HFFc6 (cell line): ENCODE measurements at regions not wholly inside any gene's neighbourhood (a gene's known extent, or its start where the extent isn't known, plus 50 kb on each side); places are given as distances from the start of the nearest gene placed in this dataset.

Source experiments
- DNase-seq: peaks from one replicate; pipeline ENCODE4 v3.0.0-alpha.2; 2018
- H3K27ac Mint-ChIP-seq: 2 replicates; pipeline ENCODE4 v1.8.0; 2020; ENCODE audit warnings: mild to moderate bottlenecking, mixed read lengths
- H3K27me3 Mint-ChIP-seq: 2 replicates; pipeline ENCODE4 v1.8.0; 2021; ENCODE audit warnings: mild to moderate bottlenecking, moderate library complexity, mixed read lengths; ENCODE audit not compliant: insufficient read depth
- H3K36me3 Mint-ChIP-seq: 2 replicates; pipeline ENCODE4 v1.8.0; 2021; ENCODE audit warnings: low read depth, mixed read lengths
- H3K4me1 Mint-ChIP-seq: 2 replicates; pipeline ENCODE4 v1.8.0; 2020; ENCODE audit warnings: low read depth, mixed read lengths
- H3K4me3 Mint-ChIP-seq: 2 replicates; pipeline ENCODE4 v1.8.0; 2020; ENCODE audit warnings: mild to moderate bottlenecking, moderate library complexity, mixed read lengths
- H3K9me3 Mint-ChIP-seq: 2 replicates; pipeline ENCODE4 v1.8.0; 2020; ENCODE audit warnings: mild to moderate bottlenecking, mixed read lengths
- TF ChIP-seq, protein P1 (sequence below): fragments of 200-600 bp; sonication (generic); IDR thresholded peaks from 2 replicates; pipeline ENCODE4 v1.5.0; 2021; ENCODE audit warnings: antibody characterized with exemption, mild to moderate bottlenecking

DNA sequence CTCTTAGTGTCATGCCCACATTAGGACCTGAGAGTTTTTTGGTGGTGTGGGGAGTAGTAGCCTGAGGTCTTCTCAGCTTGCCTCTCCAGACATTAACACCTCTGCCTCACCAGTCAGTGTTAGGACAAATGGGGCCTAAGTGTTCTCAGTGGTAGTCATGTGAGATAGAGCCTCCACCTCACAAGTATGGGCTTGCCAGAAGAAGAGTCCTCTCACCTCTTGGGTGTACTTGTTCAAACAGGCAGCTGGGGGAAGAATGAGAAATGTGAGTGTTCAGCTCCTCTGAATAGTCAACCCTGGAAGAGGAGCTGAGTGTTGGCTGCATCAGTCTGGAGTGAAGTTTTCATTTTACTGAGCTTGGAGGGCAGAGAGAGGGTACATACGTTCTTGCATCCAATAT, 464.6 kb downstream of the POM121L12 start:
- DNase-seq: no peak
- Mint-ChIP-seq H3K4me1 (no peaks in the 10 kb centered on the region), H3K4me3 (no peak overlapping the region), H3K9me3 (peaks cover 11% of the 10 kb centered on the region; the same call in 1 of the 2 replicates), H3K36me3 (no peaks in the 10 kb centered on the region), H3K27me3 (no peaks in the 10 kb centered on the region), H3K27ac (no peak overlapping the region)
- TF ChIP-seq, protein P1, sequence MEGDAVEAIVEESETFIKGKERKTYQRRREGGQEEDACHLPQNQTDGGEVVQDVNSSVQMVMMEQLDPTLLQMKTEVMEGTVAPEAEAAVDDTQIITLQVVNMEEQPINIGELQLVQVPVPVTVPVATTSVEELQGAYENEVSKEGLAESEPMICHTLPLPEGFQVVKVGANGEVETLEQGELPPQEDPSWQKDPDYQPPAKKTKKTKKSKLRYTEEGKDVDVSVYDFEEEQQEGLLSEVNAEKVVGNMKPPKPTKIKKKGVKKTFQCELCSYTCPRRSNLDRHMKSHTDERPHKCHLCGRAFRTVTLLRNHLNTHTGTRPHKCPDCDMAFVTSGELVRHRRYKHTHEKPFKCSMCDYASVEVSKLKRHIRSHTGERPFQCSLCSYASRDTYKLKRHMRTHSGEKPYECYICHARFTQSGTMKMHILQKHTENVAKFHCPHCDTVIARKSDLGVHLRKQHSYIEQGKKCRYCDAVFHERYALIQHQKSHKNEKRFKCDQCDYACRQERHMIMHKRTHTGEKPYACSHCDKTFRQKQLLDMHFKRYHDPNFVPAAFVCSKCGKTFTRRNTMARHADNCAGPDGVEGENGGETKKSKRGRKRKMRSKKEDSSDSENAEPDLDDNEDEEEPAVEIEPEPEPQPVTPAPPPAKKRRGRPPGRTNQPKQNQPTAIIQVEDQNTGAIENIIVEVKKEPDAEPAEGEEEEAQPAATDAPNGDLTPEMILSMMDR: no peak

DNA sequence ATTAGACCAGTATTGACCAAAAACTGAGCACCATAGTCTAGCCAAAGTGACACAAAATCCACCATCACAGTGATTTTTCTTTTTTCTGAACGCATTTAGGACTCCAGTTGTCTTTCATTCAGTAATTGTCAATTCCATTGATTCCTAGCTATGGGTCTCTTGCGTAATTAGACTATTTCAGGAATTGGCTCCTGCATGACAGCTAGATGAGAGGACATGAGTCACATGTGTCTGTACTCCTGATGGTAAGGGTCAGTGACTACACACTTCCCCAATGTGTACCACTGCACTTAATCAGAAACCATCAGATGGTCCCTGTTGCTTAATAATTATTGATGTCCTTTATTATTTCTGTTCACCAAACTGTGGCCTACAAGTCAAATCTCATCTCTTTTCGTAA, 469.5 kb downstream of the POM121L12 start:
- Mint-ChIP-seq H3K4me1 (no peaks in the 10 kb centered on the region), H3K9me3 (peaks cover 18% of the 10 kb centered on the region), H3K27me3 (no peaks in the 10 kb centered on the region), H3K36me3 (no peaks in the 10 kb centered on the region), H3K27ac (no peak overlapping the region), H3K4me3 (no peak overlapping the region)
- TF ChIP-seq, protein P1: no peak
- no peak for DNase-seq

DNA sequence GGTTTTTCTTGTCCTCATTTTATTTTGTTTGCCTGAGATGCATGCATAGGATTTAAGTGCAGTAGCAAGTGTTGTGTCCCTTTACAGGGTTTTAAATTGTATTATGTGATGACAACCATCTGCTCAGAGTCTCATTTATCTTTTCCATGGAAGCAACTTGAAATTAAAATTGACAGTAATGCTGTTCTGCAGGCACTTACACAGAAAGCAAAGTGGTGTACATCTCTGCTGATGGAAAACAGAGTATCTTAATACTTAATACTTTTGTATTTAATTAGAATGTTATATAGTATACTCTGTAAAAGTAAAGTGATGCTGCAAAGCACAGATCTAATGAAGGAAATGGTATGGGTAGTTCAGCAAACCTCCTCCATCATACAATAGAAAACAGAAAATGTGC, 482.9 kb downstream of the POM121L12 start:
- H3K4me3 Mint-ChIP-seq: no peak overlapping the region
- no peaks in the 10 kb centered on the region for H3K27me3 Mint-ChIP-seq
- TF ChIP-seq, protein P1: no peak
- H3K9me3 Mint-ChIP-seq: peaks cover 39% of the 10 kb centered on the region
- H3K27ac Mint-ChIP-seq: no peak overlapping the region
- no peaks in the 10 kb centered on the region for H3K4me1 Mint-ChIP-seq
- DNase-seq: no peak
- H3K36me3 Mint-ChIP-seq: no peaks in the 10 kb centered on the region

DNA sequence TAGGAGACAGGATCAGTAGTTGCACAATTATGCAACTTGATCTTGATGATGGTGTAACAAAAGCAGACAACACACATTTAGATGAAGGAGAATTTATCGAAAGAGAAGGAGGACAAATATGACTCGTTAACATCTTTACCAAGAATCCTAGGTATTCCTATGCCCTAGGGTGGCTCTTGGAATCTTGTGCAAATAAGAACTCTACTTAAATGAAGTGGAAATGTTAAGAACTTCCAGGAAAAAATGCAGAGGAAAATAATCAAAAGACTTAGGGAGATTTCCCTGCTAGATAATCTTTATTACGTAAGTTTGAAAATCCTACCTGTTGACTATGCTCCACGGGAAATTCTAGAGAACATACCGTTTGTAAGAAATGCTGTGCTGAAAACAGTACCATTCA, 485.4 kb downstream of the POM121L12 start:
- no peaks in the 10 kb centered on the region for H3K27me3 Mint-ChIP-seq
- no peak overlapping the region for H3K27ac Mint-ChIP-seq
- peaks cover 33% of the 10 kb centered on the region for H3K9me3 Mint-ChIP-seq
- H3K4me1 Mint-ChIP-seq: no peaks in the 10 kb centered on the region
- no peak overlapping the region for H3K4me3 Mint-ChIP-seq
- TF ChIP-seq, protein P1: no peak
- no peaks in the 10 kb centered on the region for H3K36me3 Mint-ChIP-seq
- DNase-seq: no peak

DNA sequence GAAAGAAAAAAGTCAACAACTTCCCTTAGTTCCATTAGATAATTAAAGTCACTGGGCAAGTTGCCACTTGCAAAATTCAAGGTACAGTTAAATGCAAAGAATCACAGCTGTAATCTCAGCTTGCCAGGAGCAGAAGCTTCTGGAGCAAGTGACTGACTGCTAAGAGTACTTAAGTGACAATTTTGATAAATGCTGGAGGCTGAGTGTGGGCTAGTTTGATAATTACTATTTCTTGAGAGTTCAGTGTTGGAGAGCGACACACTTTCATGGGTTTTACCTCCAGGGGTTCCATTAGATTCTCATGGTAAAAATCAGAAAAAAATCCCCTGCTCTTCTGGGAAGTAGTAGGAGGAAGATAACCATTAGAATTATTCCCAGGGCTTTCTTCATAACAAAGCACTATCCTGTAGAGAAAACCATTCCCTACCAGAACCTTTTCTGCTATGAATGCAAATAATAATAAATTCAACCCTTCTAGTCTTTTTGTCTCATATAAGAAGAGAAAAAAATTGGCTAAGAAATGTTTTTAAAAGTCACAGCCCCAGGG, 486.3 kb downstream of the POM121L12 start:
- Mint-ChIP-seq H3K27ac (no peak overlapping the region), H3K27me3 (no peaks in the 10 kb centered on the region), H3K36me3 (no peaks in the 10 kb centered on the region), H3K4me3 (no peak overlapping the region), H3K9me3 (peaks cover 30% of the 10 kb centered on the region), H3K4me1 (no peaks in the 10 kb centered on the region)
- DNase-seq: no peak
- TF ChIP-seq, protein P1: no peak

DNA sequence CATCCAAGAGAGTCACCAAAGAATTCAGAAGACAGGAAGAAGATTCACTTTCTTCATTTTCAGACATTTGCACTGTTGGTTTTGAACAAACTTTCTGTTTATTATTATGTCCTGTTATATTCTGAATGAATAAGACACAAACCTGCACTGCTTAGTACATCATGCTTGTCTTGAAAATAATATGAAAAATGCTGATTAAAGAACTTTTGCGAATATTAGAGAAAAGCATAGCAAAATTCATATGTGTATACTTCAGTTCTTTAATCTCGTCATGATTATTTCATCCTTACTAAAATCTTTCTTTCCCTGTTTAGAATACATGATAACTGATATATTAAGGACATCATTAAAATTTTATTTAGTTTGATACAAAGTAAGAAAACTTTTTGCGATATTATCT, 504.1 kb downstream of the POM121L12 start:
- Mint-ChIP-seq H3K27ac (no peak overlapping the region), H3K4me3 (no peak overlapping the region), H3K9me3 (peaks cover 51% of the 10 kb centered on the region), H3K27me3 (no peaks in the 10 kb centered on the region), H3K4me1 (no peaks in the 10 kb centered on the region), H3K36me3 (no peaks in the 10 kb centered on the region)
- TF ChIP-seq, protein P1: no peak
- no peak for DNase-seq
